NCI-H526 (cell line): ENCODE measurements at regions not wholly inside any gene's neighbourhood (a gene's known extent, or its start where the extent isn't known, plus 50 kb on each side); places are given as distances from the start of the nearest gene placed in this dataset.
"Not testable (repeated sequence)": the region's sequence is repeated elsewhere in the genome, so short reads cannot be mapped to it uniquely, and the experiment has no call there.

Experiments
- DNase-seq, 2 experiments: peaks; one replicate each; lab custom pipeline; 2025; lab: John Stamatoyannopoulos, UW

GRCh38 chr1:195663549-195664280 is 944.5 kb downstream of the KCNT2 start:
- DNase-seq: no peak

DNA sequence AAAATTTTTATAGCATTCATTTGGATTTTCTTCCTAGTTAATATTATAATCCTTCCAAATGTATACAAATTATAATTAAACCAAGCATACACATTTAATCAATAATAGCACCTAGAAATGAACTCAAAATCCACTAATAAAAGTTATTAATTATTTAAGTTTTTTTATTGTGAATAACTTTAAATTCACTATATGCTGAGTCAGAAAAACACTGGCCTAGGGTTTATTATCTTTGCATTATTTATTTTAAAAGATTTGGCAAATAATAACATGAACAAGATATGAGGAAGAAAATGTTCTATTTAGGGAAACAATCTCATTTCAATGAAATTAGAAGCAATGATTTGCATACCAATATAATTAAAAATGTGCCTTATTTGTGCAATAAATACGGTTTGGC is 951.5 kb downstream of the KCNT2 start:
- no peak for DNase-seq

- not testable (repeated sequence) for DNase-seq
These were observed 959.4 kb downstream of the KCNT2 start for GRCh38 chr1:195648875-195649274.

DNA sequence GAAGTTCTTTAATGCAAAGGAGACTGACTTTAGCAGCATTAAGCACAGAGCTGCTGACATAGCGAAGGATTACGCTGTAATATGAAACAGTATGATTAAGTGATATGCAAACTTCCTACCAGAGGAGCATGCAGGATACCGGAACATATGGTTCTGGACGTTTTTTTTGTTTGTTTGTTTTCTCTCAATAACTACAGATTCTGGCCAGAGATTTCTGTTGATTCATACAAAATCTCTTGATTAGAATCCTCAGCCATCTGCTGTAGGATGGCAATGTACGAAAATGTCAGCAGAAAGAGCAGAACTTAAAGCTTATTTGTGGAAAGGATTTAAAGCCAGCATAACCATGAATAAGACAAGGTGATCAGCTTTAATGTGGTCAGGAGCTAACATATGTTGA is 970.7 kb downstream of the KCNT2 start:
- DNase-seq: peak in 1 of 2 experiments; percentile 11

DNA sequence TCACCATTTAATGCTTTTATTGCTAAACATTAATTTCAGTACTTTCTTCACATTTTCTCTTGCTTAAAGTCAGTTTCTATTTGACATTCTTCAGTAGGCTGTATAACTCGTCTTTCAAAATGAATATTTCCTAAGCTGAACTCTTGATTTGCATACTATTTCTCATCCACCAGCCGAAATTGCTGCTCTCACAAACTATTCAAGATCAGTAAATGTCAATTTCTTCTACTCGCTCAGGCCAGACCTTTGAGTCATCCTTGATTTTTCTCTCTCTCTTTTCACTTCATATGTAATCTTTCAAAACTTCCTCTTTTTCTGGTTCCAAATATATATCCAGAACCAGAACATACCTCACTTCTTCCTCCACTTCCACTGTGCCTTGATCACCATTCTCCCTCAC is 990.0 kb downstream of the KCNT2 start:
- no peak for DNase-seq

GRCh38 chr1:195617106-195617505 is 991.1 kb downstream of the KCNT2 start:
- DNase-seq: no peak

- no peak for DNase-seq
These were observed 999.4 kb downstream of the KCNT2 start for GRCh38 chr1:195608883-195609282.

- no peak for DNase-seq
These were observed 1001.8 kb downstream of the KCNT2 start for GRCh38 chr1:195606483-195606882.

DNA sequence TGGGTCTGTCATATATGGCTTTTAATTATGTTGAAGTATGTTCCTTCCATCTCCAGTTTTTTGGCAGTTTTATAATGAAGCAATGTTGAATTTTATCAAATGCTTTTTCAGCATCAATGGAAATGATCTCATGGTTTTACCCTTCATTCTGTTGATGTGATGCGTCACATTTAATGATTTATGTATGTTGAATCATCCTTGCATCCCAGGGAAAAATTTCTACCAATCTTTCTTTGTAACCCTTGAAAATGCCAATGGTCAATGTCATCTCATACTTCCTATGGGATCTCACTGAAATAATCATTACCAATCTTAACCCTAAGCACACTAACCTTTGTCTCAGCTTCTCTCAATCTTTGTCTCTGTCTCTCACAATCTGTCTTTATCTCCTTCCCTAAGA is 1004.0 kb downstream of the KCNT2 start:
- DNase-seq: no peak

DNA sequence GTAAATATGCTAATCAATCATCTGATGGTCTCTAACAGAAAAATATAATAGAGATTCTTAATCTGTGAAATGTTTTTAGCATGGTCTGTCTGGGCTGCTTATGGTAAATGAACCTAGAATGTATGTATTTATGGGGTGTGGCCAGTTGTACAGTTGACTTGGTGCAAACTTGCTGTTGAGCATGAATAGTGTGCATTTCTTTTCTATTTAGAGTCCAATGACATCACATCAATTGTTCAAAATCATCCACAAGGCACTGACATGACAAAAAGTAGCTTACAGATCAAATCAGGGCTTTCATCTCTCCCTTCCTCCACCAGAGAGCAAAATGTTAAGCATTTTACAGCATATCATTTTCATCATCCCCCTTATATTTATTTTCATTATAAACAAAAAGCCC is 1010.3 kb downstream of the KCNT2 start:
- no peak for DNase-seq

- DNase-seq: no peak
These were observed 1013.5 kb downstream of the KCNT2 start for GRCh38 chr1:195594773-195595172.

DNA sequence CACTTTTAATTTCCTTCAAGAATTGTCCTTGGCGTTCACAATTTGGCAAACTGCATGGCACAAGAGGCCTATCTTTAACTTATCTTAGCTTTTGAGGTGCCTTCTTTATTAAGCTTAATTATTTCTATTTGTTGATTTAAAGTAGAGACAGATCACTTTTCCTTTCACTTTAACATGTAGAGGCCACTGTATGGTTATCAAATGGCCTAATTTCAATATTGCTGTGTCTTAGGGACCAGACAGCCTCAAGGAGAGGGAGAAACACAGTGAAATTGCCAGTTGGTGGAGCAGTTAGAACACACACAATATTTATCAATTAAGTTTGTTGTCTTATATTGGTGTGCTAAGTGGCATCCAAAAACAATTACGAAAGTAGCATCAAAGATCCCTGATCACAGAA is 1013.9 kb downstream of the KCNT2 start:
- DNase-seq: no peak

DNA sequence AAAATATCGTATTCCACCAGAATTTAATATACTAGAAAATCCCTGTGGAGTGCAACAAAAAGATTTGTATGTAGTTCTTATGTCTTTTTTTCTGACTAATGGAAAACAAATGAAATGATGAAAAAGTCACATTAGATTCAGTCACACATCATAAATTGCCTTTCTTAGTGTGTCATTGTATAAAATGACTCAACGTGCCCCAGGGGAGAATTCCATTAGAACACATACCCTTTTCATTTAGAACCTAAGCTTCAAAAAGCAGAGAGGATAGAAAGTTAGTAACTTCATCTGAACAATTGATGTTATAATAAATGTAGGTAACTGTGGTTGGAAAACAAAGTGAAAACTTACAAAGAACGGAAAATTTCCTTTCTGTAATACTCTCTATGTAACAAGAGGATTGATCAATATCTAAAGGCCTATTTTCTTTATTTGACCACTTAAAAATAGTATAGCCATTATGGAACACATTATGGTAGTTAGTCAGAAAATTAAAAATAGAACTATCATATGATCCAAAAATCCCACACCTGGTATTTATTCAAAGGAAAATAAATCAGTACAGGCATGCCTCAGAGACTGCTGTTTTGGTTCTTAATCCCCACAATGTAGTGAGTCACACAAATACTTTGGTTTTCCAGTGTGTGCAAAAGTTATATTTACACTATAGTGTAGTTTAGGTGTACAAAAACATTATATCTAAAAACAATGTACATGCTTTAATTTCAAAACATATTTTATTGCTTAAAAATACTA is 1016.1 kb downstream of the KCNT2 start:
- no peak for DNase-seq

- DNase-seq: no peak
These were observed 1017.6 kb downstream of the KCNT2 start for GRCh38 chr1:195590649-195591048.

GRCh38 chr1:195584870-195585624 is 1023.2 kb downstream of the KCNT2 start:
- no peak for DNase-seq

- DNase-seq: no peak
These were observed 1027.3 kb downstream of the KCNT2 start for GRCh38 chr1:195580988-195581387.

DNA sequence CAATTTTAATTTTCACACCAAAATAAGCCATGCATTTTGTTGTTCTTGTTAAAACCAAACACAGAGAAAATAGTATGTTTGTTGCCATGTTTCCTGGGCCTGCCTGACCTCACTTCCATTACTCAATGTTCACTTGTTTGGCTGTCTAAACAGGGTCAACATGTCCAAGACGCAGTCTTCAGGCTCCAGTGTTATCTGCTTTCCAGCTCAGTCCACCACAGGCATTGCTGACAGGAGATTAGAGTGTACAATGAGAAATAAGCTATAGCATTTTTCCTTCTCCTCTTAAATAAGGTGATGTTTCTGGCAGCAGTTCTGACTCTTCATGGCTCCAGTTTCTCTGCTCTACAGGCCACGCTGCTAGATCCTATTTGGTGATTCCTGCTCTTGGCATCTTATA is 1030.5 kb downstream of the KCNT2 start:
- no peak for DNase-seq

- no peak for DNase-seq
These were observed 1031.6 kb downstream of the KCNT2 start for GRCh38 chr1:195576641-195577040.

DNA sequence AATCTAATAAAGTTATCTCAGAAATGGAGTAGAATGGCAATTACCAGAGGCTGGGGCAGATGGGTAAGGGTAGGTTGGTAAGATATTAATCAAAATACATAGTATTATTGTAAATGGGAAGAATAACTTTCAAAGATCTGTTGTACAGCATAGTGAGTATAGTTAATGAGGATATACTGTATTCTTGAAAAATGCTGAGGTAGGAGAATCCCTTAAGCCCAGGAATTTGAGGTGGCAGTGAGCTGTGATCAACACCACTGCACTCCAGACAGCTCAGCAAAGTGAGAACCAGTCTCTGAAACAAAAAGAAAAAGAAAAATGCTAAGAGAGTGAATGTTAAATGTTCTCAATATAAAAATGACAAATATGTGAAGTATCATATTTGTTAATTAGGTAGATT is 1033.7 kb downstream of the KCNT2 start:
- DNase-seq: no peak

DNA sequence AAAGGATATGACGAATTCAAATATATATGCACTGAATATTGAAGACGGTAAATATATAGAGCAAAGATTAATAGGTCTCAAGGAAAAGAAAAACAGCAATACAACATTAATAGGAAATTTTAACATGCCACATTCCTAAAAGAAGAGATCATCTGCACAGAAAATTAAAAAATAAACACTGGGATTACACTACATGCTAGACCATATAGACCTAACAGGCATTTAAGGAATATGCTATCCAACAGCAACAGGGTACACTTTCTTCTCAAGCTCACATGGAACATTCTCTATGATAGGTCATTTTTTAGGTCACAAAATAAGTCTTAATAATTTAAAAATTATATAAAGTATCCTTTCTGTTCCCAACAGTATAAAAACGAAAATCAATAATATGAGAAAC is 1038.3 kb downstream of the KCNT2 start:
- DNase-seq: no peak

- DNase-seq: no peak
These were observed 1039.9 kb downstream of the KCNT2 start for GRCh38 chr1:195568389-195568788.

DNA sequence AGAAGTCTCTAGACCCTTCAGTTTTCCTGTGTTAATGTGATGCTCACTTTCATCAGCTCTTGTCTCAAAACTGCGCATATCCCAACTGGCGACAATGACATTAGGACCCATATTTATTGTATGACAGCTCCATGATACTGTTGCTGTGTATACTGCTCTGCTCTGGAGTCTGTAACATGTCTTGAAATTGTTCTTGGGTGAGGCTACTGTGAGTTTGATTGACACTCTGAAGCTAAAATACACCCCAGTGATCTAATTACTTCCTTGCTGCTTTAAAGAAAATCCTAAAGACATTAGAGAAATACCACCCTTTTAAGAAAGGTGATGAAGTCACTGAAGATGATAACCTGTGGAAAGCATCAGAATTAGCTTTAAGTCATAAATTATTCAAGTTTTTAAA is 1046.2 kb downstream of the KCNT2 start:
- DNase-seq: no peak
